B cell (primary cell): ENCODE measurements at regions not wholly inside any gene's neighbourhood (a gene's known extent, or its start where the extent isn't known, plus 50 kb on each side); places are given as distances from the start of the nearest gene placed in this dataset.

ENCODE experiments used
- CTCF ChIP-seq: fragments of 200-600 bp; IDR thresholded peaks from one replicate; pipeline ENCODE4 v1.8.0; 2022; ENCODE audit warnings: antibody characterized with exemption, mild to moderate bottlenecking
- EZH2 ChIP-seq: IDR thresholded peaks from 2 replicates; pipeline ENCODE4 v1.6.1; 2012; ENCODE audit warnings: borderline replicate concordance, low read depth, mild to moderate bottlenecking, moderate library complexity, low read length; ENCODE audit not compliant: insufficient read depth, poor library complexity, severe bottlenecking

- TF ChIP-seq CTCF (no peak), EZH2 (no peak)
Observed at GRCh38 chr9:23011669-23012068, 565.0 kb downstream of the DMRTA1 start.
